Endothelial cell (in vitro differentiated cells): ENCODE measurements at regions not wholly inside any gene's neighbourhood (a gene's known extent, or its start where the extent isn't known, plus 50 kb on each side); places are given as distances from the start of the nearest gene placed in this dataset.

Source experiments
- DNase-seq: peaks from one replicate; pipeline ENCODE4 v3.0.0; 2021; ENCODE audit warnings: low spot score
- H3K27ac Mint-ChIP-seq: one replicate; pipeline ENCODE4 v1.8.0; 2021; ENCODE audit warnings: mixed read lengths, inconsistent platforms; ENCODE audit not compliant: unreplicated experiment
- H3K27me3 Mint-ChIP-seq: one replicate; pipeline ENCODE4 v1.8.0; 2021; ENCODE audit warnings: mild to moderate bottlenecking, moderate library complexity, mixed read lengths, inconsistent platforms; ENCODE audit not compliant: unreplicated experiment
- H3K36me3 Mint-ChIP-seq: one replicate; pipeline ENCODE4 v1.8.0; 2021; ENCODE audit warnings: mild to moderate bottlenecking, low read depth, mixed read lengths, inconsistent platforms; ENCODE audit not compliant: unreplicated experiment
- H3K4me1 Mint-ChIP-seq: one replicate; pipeline ENCODE4 v1.8.0; 2021; ENCODE audit warnings: mild to moderate bottlenecking, mixed read lengths, inconsistent platforms; ENCODE audit not compliant: unreplicated experiment
- H3K4me3 Mint-ChIP-seq: one replicate; pipeline ENCODE4 v1.8.0; 2021; ENCODE audit warnings: mild to moderate bottlenecking, mixed read lengths, inconsistent platforms; ENCODE audit not compliant: unreplicated experiment
- H3K9me3 Mint-ChIP-seq: one replicate; pipeline ENCODE4 v1.8.0; 2021; ENCODE audit warnings: mixed read lengths, inconsistent platforms; ENCODE audit not compliant: unreplicated experiment
- TF ChIP-seq, protein P1 (sequence below): fragments of 200-600 bp; sonication (generic); IDR thresholded peaks from one replicate; pipeline ENCODE4 v1.5.0; 2021; ENCODE audit warnings: antibody characterized with exemption; ENCODE audit not compliant: unreplicated experiment

DNA sequence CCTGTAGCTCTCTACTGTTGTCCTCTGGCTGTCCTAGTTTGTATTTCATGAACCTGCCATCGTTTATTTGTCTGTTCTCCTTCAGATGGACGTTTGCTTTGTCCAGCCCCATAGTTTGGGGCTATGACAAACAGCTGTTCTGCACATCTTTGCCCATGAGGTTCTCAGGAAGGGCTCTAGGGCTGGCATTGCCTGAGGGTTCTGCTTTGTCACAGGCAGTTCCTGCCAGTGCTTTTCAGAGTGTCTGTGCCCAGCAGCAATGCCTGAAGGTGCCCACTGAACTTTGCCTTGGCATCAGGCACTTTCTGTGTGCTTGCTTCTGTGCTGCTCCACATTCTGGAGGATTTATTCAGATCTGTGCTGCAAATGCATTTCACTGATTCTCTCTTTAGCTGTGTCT lies 361.3 kb downstream of the TMEM121 start:
- H3K36me3 Mint-ChIP-seq: peaks cover 5% of the 10 kb centered on the region
- H3K4me1 Mint-ChIP-seq: no peaks in the 10 kb centered on the region

DNA sequence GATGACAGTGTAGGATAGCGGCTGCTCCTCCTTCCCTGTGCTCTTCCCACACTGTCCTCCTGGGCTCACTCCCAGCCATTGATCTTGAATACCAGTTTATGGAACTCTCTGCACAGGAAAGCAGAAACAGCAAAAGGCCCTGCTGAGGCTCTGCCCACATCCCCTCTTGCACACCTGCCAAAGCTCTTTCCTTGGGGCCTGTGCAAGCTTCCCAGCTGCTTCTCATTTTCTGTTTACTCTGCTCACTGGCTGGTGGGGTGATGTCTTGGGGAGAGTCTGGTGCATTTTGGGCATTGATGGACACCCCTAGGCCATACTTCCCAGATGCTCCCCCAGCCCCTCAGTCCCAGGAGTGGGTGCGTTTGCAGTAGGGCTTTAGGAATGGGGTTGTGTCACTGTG lies 361.8 kb downstream of the TMEM121 start:
- no peak overlapping the region for H3K4me3 Mint-ChIP-seq
- H3K4me1 Mint-ChIP-seq: no peaks in the 10 kb centered on the region
- peaks cover 14% of the 10 kb centered on the region for H3K9me3 Mint-ChIP-seq
- H3K27me3 Mint-ChIP-seq: peaks cover 12% of the 10 kb centered on the region
- peaks cover 5% of the 10 kb centered on the region for H3K36me3 Mint-ChIP-seq
- DNase-seq: no peak
- H3K27ac Mint-ChIP-seq: no peak overlapping the region
- TF ChIP-seq, protein P1, sequence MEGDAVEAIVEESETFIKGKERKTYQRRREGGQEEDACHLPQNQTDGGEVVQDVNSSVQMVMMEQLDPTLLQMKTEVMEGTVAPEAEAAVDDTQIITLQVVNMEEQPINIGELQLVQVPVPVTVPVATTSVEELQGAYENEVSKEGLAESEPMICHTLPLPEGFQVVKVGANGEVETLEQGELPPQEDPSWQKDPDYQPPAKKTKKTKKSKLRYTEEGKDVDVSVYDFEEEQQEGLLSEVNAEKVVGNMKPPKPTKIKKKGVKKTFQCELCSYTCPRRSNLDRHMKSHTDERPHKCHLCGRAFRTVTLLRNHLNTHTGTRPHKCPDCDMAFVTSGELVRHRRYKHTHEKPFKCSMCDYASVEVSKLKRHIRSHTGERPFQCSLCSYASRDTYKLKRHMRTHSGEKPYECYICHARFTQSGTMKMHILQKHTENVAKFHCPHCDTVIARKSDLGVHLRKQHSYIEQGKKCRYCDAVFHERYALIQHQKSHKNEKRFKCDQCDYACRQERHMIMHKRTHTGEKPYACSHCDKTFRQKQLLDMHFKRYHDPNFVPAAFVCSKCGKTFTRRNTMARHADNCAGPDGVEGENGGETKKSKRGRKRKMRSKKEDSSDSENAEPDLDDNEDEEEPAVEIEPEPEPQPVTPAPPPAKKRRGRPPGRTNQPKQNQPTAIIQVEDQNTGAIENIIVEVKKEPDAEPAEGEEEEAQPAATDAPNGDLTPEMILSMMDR: no peak

More for the DNA sequence above, 361.3 kb downstream of the TMEM121 start:
- no peak for DNase-seq
- Mint-ChIP-seq H3K4me3 (no peak overlapping the region), H3K27me3 (peaks cover 14% of the 10 kb centered on the region), H3K9me3 (peaks cover 14% of the 10 kb centered on the region), H3K27ac (no peak overlapping the region)
- TF ChIP-seq, protein P1: no peak

DNA sequence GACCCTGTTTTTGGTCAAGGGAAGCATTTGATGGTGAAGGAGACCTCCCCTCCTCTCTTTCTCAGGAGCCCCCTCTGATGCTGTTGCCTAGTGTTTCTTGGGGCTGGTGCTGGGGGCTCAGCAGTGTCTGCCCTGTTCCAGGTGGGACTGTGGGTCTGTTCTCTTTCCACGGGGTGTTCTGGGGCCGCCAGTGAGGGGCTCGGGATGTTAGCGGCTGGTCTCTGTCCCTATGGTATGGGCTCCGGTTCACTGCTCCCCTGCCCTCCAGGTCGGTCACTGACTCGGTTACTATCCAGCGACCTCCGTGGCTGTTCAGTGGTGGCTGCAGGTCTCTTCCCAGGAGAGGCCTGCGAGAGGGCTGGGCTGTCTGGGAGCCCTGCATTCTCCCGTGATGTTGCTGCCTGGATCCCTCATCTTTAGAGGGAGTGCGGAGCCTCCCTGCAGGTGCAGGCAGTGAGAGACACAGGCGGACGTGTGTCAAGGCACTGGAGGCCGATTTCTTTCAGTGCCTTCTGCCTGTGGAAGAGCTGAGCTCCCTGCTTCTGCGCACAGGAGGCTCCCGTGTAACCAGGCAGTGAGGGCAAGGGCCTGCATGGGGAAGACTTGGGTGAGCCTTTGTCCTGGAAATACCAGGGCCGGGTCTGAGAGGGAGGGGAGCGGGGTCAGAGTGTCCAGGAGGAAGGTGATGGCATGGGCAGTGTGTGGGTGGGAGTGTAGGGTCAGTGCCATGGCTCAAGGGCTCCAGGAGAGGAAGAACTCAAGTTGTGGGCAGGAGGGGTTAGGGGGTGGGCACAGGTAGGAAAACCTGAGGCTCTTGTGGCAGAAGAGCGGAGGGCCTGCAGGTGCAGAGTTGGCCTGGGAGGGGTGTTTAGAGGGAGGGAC lies 362.6 kb downstream of the TMEM121 start:
- Mint-ChIP-seq H3K36me3 (peaks cover 5% of the 10 kb centered on the region), H3K4me1 (no peaks in the 10 kb centered on the region), H3K27me3 (peaks cover 12% of the 10 kb centered on the region), H3K27ac (no peak overlapping the region), H3K9me3 (peaks cover 14% of the 10 kb centered on the region), H3K4me3 (no peak overlapping the region)
- TF ChIP-seq, protein P1: no peak
- DNase-seq: no peak

DNA sequence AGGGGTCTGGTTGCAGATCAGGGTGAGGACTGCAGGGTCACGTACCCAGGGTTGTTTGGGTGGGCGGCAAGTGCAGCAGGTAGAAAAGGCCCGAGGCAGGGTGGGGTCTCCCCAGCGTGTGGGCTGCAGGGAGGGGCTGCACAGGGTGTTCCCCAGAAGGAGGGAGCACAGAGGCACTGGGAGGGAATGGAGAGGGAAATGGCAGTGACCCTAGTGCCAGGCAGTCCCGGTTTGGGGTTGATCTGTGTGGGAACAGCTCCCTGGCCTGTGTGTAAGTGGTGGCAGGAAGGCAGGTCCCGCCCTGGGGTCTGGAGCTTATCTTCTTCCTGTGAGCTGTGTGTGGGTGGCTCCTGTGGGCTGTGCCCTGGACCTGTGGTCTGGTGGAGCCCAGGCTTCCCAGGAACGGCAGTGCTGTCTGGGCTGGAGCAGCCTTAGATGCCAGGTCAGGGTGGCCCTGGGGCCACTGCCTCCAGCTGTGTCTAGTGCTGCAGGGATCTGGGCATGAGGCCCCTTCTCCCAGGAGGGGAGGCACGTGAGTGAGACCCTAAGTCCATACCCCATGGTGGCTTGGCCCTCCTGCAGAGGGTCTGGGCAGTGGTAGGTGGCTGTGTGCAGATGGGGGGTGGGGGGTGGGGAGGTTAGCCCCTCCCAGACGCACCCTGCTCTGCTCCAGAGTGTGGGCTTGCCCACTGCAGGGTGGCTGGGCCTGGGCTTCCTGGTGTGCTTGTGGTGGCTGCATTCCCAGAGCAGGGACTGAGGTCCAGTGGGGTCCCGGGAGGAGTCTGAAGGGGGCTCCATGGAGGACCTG lies 363.5 kb downstream of the TMEM121 start:
- H3K4me3 Mint-ChIP-seq: no peak overlapping the region
- no peak overlapping the region for H3K27ac Mint-ChIP-seq
- DNase-seq: no peak

More for the DNA sequence above, 363.5 kb downstream of the TMEM121 start:
- Mint-ChIP-seq H3K9me3 (peaks cover 14% of the 10 kb centered on the region), H3K36me3 (peaks cover 8% of the 10 kb centered on the region), H3K4me1 (no peaks in the 10 kb centered on the region), H3K27me3 (peaks cover 14% of the 10 kb centered on the region)
- TF ChIP-seq, protein P1: no peak
